Pancreas (tissue), 10 donors: ENCODE measurements at regions not wholly inside any gene's neighbourhood (a gene's known extent, or its start where the extent isn't known, plus 50 kb on each side); places are given as distances from the start of the nearest gene placed in this dataset.

ENCODE experiments used
- ATAC-seq, 4 donors: fragments of 200-7000 bp; cut with Tn5 transposase; one replicate each; pipeline versions ENCODE4 v1.8.0 to v1.9.1; 2020; ENCODE audit warnings: mild to moderate bottlenecking in 4 of 4, moderate library complexity in 4 of 4
- DNase-seq, 6 donors: peaks; one replicate each; pipeline ENCODE4 v3.0.0-alpha.2; 2020
- FAIRE-seq: peaks from 2 replicates; lab custom pipeline; 2012; peaks lifted over from hg19 to GRCh38; lab: Jason Lieb, UNC
- H3K27ac ChIP-seq, 4 donors: fragments of 200-600 bp; sonication (generic); 1 replicate in 3 of 4; 2 replicates in 1 of 4; pipeline versions ENCODE4 v1.5.0 to v1.8.0; 2020
- H3K27me3 ChIP-seq, 4 donors: fragments of 200-600 bp; one replicate each; pipeline ENCODE4 v1.8.0; 2021
- H3K36me3 ChIP-seq, 3 donors: fragments of 200-600 bp; sonication (generic) in 1 of 3; one replicate each; pipeline versions ENCODE4 v1.5.0 to v1.8.0; 2020 to 2021
- H3K4me1 ChIP-seq, 3 donors: fragments of 200-600 bp; one replicate each; pipeline ENCODE4 v1.8.0; 2021
- H3K4me3 ChIP-seq, 4 donors: fragments of 200-600 bp; sonication (generic) in 2 of 4; one replicate each; pipeline versions ENCODE4 v1.5.0 to v1.8.0; 2020 to 2021
- H3K9me3 ChIP-seq, 4 donors: fragments of 200-600 bp; one replicate each; pipeline ENCODE4 v1.8.0; 2021
- CTCF ChIP-seq, 4 donors: fragments of 200-600 bp; sonication (generic) in 3 of 4; IDR thresholded peaks; one replicate each; pipeline versions ENCODE4 v1.5.0 to v1.8.0; 2021; ENCODE audit warnings: antibody characterized with exemption in 4 of 4
- WGBS, 2 donors: extraction: QIAGEN DNeasy Blood & Tissue Kit; methylation state at CpG; one replicate each; pipeline ENCODE4 v1.1.7; 2013; 5-methylcytosine and 5-hydroxymethylcytosine counted together
- intact Hi-C, 3 donors: fragments of 100-400 bp; cut with DNase I; formaldehyde crosslinking; loops; one replicate each; pipeline versions ENCODE4 v1.11.1 to v1.14.2; 2022
- donor health status: healthy with polysubstance abuse.
- donor health status: DM: no; HTN: no; CAD: no; lungs with moderate emphysema.
- donor health status: DM: no; HTN: no; CAD: no.
- donor health status: control.
- donor health status: control.
- donor health status: Bipolar disorder and iron deficiency.
- donor health status: DM: yes; HTN: yes; CAD: no.
- donor health status: DM: no; HTN: no; CAD: no.
- donor health status: DM: no; HTN: no; CAD: no.
- donor health status: DM: yes; HTN: yes; CAD: no.

- no peak for FAIRE-seq
- Histone ChIP-seq H3K4me1 (no peaks in the 10 kb centered on the region), H3K27me3 (no peaks in the 10 kb centered on the region), H3K36me3 (no peaks in the 10 kb centered on the region), H3K9me3 (no peaks in the 10 kb centered on the region), H3K27ac (no peak overlapping the region), H3K4me3 (no peak overlapping the region)
- ATAC-seq: no peak
- no peak for TF ChIP-seq CTCF (IDR thresholded peaks at IDR 0.05)
- no peak for DNase-seq
- intact Hi-C loops: no loop called here
- 51 to 61% methylated on average over 2 of the region's 2 CpGs for WGBS, 2 donors
Observed at GRCh38 chr1:112253366-112253765, 142.6 kb upstream of the CTTNBP2NL start.

- H3K36me3 ChIP-seq: no peaks in the 10 kb centered on the region
- no peak for FAIRE-seq
- no peaks in the 10 kb centered on the region for H3K4me1 ChIP-seq
- ATAC-seq: no peak
- H3K9me3 ChIP-seq: no peaks in the 10 kb centered on the region
- TF ChIP-seq CTCF (IDR thresholded peaks at IDR 0.05): no peak
- no peak overlapping the region for H3K27ac ChIP-seq
- no peak overlapping the region for H3K4me3 ChIP-seq
- no peak for DNase-seq
- no peaks in the 10 kb centered on the region for H3K27me3 ChIP-seq
- 73 to 77% methylated on average over 1 of the region's 1 CpG for WGBS, 2 donors
- intact Hi-C loops: no loop called here
Observed at GRCh38 chr1:112255080-112255479, 140.9 kb upstream of the CTTNBP2NL start.

- 68 to 83% methylated on average over 1 of the region's 1 CpG for WGBS, 2 donors
- no peak for TF ChIP-seq CTCF (IDR thresholded peaks at IDR 0.05)
- H3K4me1 ChIP-seq: no peaks in the 10 kb centered on the region
- no peaks in the 10 kb centered on the region for H3K27me3 ChIP-seq
- H3K27ac ChIP-seq: no peak overlapping the region
- DNase-seq: no peak
- intact Hi-C loops: no loop called here
- no peaks in the 10 kb centered on the region for H3K9me3 ChIP-seq
- no peaks in the 10 kb centered on the region for H3K36me3 ChIP-seq
- FAIRE-seq: no peak
- no peak for ATAC-seq
- H3K4me3 ChIP-seq: no peak overlapping the region
Observed at GRCh38 chr1:112256411-112256810, 139.6 kb upstream of the CTTNBP2NL start.

GRCh38 chr1:112257043-112257835 is 138.8 kb upstream of the CTTNBP2NL start:
- Histone ChIP-seq H3K27me3 (no peaks in the 10 kb centered on the region), H3K4me3 (no peak overlapping the region), H3K9me3 (no peaks in the 10 kb centered on the region), H3K4me1 (no peaks in the 10 kb centered on the region), H3K27ac (no peak overlapping the region), H3K36me3 (no peaks in the 10 kb centered on the region)
- FAIRE-seq (no peak), DNase-seq (no peak), ATAC-seq (no peak)
- TF ChIP-seq CTCF (IDR thresholded peaks at IDR 0.05): no peak
- intact Hi-C loops: no loop called here
- 68 to 75% methylated on average over 7 of the region's 7 CpGs for WGBS, 2 donors

GRCh38 chr1:112260699-112261098 is 135.3 kb upstream of the CTTNBP2NL start:
- Histone ChIP-seq H3K27ac (no peak overlapping the region), H3K27me3 (no peaks in the 10 kb centered on the region), H3K4me1 (no peaks in the 10 kb centered on the region), H3K4me3 (no peak overlapping the region), H3K36me3 (no peaks in the 10 kb centered on the region), H3K9me3 (no peaks in the 10 kb centered on the region)
- intact Hi-C loops: no loop called here
- DNase-seq (no peak), ATAC-seq (no peak), FAIRE-seq (no peak)
- WGBS, 2 donors: 85 to 90% methylated on average over 1 of the region's 1 CpG
- no peak for TF ChIP-seq CTCF (IDR thresholded peaks at IDR 0.05)
